DMS53 treated with DMSO at 0.1 percent for 48 hours (cell line): ENCODE measurements at regions not wholly inside any gene's neighbourhood (a gene's known extent, or its start where the extent isn't known, plus 50 kb on each side); places are given as distances from the start of the nearest gene placed in this dataset.
"Not testable (repeated sequence)": the region's sequence is repeated elsewhere in the genome, so short reads cannot be mapped to it uniquely, and the experiment has no call there.

Source experiments
- DNase-seq: peaks from one replicate; lab custom pipeline; 2025; ENCODE audit not compliant: unreplicated experiment; lab: John Stamatoyannopoulos, UW

DNA sequence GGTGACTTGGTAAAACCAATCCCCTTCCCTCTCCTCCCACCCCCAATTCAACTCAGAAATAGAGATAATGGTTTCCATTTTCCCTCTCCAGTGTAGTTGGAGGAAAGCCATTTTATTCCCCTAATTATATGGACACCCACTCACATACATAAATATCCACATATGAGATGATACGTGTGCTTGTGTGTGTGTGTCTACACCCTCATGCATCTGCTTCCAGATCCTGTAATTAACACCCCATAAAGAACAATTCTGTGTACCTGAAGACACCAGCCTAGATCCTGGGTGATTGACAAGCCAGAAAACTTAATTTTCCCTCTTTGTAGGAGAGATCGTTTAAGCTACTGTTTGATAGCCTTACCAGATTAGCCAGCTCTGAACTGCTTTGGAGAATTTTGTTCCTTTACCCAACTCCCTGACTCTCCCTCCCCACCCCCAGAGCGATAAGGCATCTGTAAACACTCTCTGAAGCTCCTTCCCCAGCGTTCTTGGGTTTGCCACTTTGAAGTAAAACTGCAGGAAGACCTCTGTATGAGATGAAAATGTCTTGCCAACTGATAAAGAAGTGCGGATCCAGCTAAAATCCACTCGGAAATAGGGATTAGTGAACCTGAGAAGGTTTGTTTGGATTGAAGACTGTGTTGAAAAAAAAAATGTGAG is 175.7 kb downstream of the RGS9 start:
- no peak for DNase-seq

DNA sequence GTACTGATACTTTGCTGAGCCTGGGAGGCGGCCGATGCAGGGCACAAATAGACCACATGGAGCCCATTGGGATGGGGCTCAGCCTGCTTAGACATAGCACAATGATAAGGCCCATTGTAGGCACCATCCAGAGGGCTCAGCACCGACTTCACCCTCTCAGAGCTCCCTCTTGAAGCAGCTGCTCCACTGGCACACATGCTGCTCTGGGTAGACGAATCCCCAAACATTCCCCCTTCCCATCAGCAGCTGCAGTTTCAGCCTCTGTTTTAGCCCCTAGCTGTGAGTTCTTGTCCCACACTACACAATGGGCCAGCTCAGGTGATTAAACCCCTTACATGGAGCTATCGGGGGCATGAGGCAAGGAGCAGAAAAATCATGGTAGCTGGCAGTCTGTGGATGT is 174.1 kb downstream of the RGS9 start:
- no peak for DNase-seq

DNA sequence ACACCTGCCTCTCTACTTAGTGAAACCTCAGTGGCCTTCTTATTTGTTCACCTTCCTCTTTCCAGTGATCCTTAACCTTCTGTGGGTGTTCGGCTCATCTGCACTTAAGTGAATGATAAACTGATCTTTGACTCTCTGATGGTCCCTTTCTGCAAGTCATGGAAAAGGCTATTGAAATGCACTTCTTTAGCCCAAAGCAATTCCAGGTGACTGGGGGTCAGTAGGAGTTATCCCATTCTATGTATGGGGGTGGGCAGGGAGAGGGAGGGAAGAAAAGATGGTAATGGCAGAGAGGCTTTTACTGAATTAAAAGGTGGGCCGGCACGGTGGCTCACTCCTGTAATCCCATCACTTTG is 170.8 kb downstream of the RGS9 start:
- DNase-seq, result no peak

DNA sequence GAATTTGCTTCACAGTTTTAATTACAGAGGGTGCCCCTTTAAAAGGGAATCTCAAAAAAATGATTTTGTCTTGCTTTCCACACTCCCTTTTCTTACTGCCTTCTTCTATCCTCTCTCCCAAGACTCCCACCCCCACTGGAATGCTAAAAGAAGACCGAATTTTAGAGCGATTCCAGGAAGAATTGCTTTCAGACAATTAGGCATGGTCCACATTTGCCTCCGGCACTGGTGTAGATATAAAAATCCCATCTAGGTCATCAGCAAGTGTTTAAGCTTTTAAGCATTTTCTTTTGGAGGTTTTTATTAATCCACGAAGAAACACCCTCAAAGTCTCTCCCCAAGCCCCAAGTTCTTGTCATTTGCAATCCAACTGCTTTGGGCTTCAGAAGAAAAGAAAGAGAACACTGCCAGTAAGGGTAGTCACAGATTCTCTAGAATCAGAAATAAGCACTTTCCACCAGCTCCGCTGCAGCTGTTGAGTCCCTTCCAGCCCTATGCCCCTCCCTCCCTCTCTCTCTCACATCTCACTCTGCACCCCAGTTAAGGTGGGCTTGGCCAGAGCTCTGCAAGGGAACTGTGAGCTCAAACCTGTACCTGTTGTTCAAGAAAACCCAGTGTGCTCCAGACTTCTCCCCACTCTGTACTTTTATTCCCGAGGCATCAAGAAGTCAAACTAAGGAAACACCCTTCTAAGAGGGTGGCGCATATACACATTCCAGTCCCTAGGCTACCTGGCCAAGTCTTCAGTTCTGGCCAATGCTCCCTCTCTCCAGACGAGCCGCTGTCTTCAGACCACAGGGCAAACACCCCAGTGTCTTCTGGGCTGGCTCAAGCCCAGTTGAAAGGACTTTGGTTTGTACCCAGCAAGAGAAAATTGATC is 170.2 kb downstream of the RGS9 start:
- DNase-seq, result no peak

DNA sequence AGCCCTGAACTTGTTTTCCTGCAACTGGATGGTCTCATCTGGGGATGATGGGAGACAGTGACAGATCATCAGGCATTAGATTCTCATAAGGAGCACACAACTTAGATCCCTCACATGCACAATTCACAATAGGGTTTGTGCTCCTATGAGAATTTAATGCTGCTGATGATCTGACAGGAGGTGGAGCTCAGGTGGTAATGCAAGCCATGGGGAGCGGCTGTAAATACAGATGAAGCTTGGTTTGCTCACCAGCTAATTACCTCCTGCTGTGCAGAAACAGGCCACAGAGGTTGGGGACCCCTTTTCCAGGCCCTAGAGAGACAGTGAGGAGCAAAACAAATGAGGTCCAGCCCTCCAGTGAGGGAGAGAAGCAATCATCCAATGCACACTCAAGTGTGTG is 168.6 kb downstream of the RGS9 start:
- no peak for DNase-seq

DNA sequence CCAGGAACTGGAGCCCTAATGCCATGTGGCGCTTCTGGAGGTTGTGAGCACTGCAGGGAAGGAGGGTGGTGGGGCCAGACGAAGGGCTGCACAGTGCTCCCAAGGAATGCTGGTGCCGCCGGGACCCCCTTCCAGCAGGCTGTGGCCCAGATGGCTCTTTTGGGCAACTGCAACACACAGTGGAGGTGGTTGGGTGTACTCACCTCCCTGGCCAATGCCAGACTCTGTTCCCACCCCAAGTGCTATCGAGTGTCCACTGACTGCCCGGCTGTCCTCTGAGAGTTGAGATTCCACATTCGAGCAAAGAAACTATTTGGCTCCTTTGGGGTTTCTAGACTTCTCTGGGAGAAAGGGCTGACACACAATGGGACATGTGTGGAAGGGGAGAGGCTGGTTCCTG is 167.9 kb downstream of the RGS9 start:
- DNase-seq, result no peak

DNA sequence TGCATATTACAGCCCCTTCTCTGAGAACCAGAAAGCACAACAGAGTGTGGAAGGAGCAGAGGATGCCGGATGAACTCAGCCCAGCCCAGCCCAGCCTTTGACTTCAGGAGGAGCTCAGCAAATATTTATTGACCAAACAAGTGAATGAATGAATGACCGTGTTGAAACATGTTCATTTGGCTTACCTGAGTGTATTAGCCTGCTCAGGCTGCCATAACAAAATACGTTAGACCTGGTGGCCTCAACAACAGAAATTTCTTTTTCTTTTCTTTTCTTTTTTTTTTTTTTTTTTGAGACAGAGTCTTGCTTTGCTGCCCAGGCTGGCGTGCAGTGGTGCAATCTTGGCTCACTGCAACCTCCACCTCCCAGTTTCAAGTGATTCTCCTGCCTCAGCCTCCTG is 164.7 kb downstream of the RGS9 start:
- not testable (repeated sequence) for DNase-seq

DNA sequence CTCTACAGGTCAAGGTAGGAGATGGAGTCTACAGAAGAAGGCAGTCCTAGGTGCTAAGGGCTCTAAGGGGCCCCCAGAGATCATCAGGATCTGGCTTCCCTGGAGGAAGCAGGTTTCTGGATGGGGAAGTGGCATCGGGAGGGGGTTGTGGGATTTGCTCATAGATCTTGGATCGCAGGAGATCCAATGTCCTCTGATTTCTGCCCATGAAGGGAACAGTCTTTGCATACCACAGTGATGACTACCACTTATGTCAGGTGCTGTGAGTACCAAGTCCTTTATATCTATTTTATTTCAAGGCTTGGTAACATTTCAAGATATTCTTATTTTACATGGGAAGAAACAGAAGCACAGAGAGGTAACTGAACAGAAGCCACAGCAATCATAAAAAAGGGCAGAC is 164.0 kb downstream of the RGS9 start:
- no peak for DNase-seq

DNA sequence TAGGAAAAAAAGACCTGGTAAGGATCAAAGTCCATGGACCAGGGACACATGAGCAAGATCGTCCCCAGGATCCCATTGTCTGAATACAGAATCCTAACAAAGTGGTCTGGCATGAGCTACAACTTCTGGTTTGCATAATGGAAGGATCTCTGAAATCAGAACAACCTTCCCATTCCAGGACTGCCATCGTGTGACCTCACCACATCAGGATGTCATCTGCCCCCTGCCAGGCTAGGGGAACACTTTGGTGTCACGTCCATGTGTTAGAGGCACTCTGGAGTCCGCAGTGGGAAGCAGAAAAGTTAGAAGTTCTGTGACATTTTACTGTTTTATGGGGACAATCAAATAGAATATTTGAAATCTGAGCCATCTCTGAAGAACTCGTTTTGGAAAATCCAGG is 160.7 kb downstream of the RGS9 start:
- no peak for DNase-seq

DNA sequence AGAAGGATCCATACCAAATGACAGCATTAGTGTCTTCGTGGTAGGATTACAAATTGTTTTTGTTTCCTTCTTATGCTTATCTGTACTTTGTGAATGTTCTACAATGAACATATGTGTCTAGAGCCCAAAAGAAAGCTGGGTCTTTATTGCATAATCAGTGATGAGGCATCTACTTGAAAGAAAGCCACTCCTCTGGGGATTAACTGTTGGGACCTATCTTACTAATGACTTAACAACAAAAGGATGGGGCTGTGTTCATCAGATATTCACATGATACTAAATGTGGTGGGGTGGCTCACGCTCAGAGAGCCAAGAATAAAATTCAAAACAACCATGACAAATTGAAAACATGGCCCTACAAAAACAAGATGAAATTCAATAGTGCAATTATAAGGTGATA is 160.2 kb downstream of the RGS9 start:
- DNase-seq, result no peak

DNA sequence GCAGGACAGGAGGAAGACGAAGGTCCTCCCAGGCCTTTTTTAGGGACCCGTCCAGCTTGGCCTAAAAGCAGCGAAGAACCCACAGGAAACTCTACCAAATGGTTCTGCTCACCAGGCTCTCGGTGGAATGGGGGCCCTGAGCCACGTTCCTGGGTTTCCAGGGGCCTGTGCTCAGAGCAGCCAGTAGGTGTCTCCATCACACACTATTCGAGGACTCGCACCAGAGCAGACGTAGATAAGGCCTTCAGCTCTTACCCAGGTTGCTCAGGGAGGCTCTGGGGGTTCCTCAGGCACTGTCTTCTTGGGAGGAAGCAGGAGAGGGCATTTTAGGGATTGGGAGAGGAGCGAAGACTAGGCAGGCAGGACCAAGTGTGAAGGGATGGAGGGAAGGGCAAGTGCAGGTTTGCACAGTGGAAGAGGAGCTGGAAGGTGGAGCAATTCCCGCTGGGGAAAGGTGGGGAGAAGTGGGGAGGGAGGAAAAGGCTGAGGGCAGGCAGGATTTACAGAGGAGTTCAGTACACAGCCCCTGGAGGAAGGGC is 157.1 kb downstream of the RGS9 start:
- peak; percentile 19 for DNase-seq

DNA sequence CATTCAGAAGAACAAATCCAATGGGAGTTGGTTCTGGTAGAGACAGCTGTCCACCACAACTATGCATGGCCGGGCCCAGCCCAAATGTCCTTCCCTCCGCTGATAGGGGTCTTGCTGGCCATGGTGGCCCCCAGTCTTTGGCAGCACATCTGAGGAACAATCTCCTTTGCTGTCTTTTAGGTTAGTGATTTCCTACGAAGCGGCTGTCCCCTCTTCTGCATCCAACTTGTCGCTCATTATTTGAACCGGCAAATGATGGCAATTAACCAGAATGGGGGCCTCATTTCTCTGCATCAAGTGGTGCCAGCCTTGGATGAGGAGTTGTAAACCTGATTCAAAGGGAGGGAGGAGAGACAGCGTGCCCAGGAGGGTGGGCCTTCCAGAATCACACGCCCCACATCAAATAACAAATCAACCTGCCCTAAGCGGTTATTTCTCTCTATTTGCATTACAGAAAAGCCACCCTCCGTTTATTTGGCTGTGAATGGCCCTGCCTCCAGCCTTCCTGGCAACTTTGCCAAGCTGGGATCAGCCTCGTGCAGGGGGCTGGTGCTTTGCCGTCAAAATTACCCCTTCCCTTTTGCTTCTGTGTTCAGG is 156.5 kb downstream of the RGS9 start:
- DNase-seq, result no peak

DNA sequence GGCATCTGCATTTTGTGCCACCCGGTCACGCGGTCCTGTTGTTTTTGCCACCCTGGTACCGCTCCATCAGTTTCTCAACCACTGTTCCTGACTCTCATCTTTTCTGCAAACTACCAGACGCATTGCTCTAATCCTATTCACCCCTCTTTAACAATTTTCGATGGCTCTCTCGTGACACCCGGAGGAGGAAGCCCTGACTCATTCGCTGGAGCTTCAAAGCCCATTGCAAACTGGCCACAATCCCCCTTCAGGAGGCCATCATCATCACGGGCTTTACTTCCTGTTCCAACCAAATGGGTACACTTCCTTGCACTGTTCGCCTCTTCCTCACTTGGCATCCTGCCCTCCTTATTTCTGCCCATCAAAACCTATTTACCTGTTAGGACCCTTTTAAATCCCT is 155.3 kb downstream of the RGS9 start:
- DNase-seq, result no peak

DNA sequence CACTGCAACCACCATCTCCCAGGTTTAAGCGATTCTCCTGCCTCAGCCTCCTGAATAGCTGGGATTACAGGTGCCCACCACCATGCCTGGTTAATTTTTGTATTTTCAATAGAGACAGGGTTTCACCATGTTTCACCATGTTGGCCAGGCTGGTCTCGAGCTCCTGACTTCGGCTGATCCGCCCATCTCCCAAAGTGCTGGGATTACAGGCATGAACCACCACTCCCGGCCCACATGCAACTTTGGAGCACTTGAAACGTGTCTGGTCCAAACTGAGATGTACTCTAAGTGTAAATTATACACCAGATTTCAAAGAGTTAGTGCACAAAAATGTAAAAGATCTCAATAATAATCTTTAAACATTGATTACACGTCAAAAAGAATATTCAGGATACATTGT is 154.1 kb downstream of the RGS9 start:
- DNase-seq, result not testable (repeated sequence)

DNA sequence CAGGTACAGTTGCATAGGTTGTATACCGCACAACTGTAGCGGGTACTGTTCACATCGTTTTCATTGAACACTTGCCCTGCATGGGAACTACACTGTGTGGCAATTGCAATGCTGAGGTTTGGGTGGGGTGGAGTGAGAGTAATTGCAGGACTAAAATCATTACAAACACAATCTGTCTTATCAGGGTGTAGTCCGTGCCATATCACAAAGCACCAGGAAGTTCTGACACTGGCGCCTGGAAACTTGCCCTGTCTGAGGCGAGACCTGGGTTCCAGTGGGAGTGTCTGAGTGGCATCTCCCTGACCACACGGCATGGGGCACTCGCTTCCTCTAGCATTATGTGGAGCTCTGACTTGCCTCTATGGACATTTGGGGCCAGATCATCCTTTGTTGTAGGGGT is 153.4 kb downstream of the RGS9 start:
- DNase-seq, result no peak

DNA sequence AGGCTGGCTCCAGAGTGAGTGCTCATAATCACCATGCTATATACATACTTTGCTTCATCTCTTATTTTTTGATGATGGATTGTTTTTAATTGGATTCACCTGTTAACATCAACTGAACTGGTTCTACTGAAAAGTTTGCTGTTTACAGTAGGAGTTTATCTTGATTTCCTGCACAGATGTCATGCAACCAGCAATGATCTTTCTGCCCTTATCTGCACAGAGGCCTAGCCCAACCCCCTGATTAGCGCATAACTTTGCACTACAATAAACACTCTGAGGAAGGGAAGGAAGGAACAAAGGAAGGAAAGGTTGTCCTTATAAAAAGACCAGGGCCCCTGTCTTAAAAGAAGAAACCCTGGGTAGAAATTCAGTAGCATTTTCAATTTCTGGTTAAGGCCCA is 152.9 kb downstream of the RGS9 start:
- DNase-seq, result no peak

DNA sequence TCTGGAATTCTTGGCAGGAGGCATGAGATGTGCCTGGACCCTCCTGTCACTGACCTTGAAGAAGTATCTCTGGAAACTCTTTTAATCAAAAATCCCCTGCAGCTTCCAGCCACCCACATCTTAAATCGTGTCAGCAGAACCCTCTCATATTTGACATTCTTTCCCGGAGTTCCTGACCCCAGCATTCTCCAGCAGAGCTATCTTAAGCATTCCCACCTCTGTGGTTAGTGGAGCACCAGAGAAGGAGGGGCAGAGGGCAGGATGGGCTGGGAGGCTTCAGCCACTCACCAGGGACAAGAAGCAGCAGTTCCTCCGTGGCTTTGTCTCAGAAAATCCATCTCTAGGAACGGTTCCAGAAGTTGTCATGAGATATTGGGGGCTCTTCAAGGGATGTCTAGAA is 149.9 kb downstream of the RGS9 start:
- no peak for DNase-seq

DNA sequence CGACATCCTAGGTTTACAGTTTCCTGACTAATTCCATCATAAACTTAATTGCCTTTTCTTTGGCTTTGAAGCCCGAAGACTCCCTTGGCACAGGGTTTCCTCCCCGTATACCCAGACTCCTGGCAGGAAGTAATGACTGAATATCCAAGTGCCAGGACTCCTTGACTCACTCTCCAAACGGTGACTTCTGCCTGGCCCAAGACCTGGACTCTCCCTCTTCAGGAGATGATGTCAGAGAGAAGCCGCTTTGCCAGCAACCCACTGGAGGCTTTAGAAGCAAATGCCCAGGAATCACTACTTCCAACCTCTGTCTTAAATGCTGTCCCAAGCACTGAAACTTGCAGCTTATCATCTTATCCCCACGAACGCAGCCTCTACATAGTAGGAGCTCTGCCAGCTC is 146.5 kb downstream of the RGS9 start:
- DNase-seq, result no peak

DNA sequence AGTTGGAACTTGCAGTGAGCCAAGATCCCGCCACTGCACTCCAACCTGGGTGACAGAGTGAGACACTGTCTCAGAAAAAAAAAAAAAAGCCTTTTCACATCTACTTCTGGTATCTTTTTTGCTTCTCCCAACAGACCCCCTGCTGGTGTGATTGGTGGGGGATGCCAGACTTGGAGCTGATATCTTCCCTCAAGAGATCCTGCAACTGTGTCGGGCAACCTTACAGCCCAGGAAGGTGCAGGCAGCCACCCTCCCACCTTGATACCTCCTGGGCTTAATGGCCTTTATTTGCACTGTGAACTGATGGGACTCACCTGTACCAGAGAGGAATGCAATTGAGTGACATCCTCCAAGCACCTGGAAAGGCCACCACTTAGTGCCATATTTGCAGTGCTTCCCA is 142.3 kb downstream of the RGS9 start:
- no peak for DNase-seq

DNA sequence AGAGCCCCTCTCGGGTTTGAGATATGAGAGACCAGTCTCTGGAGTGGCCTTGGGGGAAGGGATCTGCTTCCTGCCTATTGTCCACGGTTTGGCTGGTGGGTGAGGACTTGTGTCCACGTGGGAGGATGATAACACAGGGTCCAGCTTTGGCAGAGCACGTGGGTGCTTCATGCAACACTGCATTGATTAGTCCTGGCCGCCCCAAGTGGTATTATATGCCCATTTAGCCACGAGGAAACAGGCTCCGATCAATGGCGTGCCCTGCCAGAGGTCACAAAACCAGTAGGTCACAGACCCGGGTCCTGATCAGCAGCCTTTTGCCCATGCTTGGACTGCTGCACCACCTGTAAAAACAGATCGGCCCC is 141.6 kb downstream of the RGS9 start:
- DNase-seq, result no peak

DNA sequence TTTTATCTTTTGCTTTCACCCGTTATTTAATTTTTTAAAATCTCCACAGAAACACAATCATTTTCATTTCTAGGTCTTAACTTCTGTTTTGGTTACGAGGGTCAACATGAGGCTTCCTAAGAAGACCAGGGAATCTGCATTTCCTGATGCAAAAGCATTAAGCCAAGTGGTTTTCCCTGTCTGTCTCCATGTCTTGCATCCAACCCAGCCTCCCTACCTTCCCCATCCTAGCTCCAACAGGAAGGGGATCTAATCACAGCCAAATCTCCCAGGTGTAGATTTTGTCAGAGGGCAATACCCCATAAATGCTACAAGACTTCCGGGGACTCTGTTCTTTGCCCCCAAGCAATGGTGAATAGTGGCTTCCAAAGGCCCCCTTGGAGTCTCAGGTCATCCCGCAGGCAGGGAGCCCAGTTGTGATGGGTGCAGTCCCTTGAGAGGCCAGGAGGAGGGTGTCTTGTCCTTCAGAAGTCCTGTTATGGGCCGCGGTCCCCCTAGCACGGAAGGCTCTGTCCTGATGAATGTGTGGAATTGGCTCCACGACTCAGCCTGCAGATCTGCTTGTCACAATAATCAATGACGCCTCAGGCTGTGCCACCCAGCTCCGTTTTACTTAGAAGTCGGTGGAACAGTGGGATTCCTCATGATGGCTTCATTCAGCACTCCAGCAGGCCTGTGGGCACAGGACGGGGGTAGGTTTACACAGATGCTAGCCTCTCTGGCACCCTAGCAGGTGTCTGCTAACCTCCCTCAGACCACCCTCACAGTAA is 141.1 kb downstream of the RGS9 start:
- peak; percentile 7 for DNase-seq
